ENCODE measurements at regions not wholly inside any gene's neighbourhood (a gene's known extent, or its start where the extent isn't known, plus 50 kb on each side); places are given as distances from the start of the nearest gene placed in this dataset.

GRCh38 chr21:27372381-27372780 lies 405.5 kb upstream of the ADAMTS5 start:
- DNase-seq (ENCODE audit: low read depth), result peak; percentile 25
- no peak overlapping the region for H3K4me3 ChIP-seq (replicated peaks; ENCODE audit: low read depth, low read length)
- TF ChIP-seq, protein P1, sequence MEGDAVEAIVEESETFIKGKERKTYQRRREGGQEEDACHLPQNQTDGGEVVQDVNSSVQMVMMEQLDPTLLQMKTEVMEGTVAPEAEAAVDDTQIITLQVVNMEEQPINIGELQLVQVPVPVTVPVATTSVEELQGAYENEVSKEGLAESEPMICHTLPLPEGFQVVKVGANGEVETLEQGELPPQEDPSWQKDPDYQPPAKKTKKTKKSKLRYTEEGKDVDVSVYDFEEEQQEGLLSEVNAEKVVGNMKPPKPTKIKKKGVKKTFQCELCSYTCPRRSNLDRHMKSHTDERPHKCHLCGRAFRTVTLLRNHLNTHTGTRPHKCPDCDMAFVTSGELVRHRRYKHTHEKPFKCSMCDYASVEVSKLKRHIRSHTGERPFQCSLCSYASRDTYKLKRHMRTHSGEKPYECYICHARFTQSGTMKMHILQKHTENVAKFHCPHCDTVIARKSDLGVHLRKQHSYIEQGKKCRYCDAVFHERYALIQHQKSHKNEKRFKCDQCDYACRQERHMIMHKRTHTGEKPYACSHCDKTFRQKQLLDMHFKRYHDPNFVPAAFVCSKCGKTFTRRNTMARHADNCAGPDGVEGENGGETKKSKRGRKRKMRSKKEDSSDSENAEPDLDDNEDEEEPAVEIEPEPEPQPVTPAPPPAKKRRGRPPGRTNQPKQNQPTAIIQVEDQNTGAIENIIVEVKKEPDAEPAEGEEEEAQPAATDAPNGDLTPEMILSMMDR (IDR thresholded peaks at IDR 0.05; ENCODE audit: low read length, missing control alignments), result no peak

DNA sequence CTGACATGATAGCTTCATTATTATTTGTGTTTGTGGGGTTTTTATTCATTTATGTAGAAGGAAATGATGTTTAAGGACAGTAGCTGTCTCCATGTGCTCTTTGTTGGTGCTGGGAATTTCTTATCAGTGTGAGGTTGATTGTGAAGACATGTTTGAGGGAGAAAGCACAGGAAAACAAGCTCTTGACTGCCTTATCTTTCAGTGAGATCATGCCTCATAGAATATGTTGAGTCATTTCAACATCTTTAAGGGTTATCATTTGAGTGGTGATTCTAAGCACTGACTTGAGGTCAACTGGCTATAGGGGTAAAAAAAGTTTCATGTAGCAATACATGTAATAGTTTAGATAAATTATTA lies 405.1 kb upstream of the ADAMTS5 start:
- H3K4me3 ChIP-seq (replicated peaks; ENCODE audit: low read depth, low read length), result no peak overlapping the region
- DNase-seq (ENCODE audit: low read depth), result peak; percentile 43
- TF ChIP-seq, protein P1 (IDR thresholded peaks at IDR 0.05; ENCODE audit: low read length, missing control alignments), result no peak

GRCh38 chr21:27371115-27371974 lies 404.5 kb upstream of the ADAMTS5 start:
- peak; percentile 54 for DNase-seq (ENCODE audit: low read depth)
- TF ChIP-seq, protein P1 (IDR thresholded peaks at IDR 0.05; ENCODE audit: low read length, missing control alignments), result no peak

DNA sequence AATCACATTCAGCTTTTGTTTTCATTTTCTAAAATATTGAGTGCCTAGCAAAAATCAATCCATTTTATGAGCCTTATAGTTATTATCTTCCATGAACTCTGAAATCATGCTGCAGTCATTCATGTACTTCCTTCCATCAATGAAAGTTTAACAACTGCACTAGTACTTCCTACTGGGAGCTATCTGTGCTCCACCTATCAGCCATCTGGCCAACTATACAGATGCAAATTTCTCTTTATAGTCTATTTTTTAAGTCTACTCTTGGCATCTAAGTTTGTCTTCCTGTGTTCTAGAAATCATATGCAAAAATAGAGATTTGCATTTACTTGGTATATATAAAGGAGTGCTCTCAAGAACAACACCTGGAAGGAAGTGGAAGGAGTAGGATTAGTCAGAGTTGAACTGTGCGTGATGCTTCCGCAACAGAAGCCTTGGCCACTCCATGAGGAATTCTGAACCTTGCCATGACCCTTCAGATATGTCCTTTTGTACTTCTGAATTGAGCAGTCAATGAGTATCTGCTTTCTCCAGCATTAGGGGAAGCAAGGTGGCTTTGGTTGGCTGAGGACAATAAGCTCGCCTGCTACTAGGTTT lies 403.2 kb upstream of the ADAMTS5 start:
- no peak overlapping the region for H3K4me3 ChIP-seq (replicated peaks; ENCODE audit: low read depth, low read length)
- TF ChIP-seq, protein P1 (IDR thresholded peaks at IDR 0.05; ENCODE audit: low read length, missing control alignments), result no peak
- DNase-seq (ENCODE audit: low read depth), result no peak

More at GRCh38 chr21:27371115-27371974, 404.5 kb upstream of the ADAMTS5 start:
- H3K4me3 ChIP-seq (replicated peaks; ENCODE audit: low read depth, low read length), result no peak overlapping the region

DNA sequence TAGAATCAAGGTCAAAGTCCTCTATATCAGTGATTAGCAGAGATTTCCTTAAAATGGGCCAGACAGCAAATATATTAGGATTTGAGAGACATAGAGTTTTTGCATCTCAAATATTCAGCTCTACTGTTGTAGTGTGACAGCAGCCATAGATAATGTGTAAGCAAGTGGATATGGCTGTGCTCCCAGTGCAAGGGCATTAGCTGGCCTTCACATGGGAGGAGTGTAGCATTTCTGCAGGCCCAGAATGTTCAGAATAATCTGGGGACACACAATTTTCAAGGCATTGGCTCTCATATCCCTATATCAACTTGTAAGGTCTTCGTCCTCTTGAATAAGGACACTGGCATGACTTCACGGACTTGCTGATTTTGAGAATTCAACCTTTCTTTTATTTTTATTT lies 402.3 kb upstream of the ADAMTS5 start:
- DNase-seq (ENCODE audit: low read depth), result no peak
- no peak overlapping the region for H3K4me3 ChIP-seq (replicated peaks; ENCODE audit: low read depth, low read length)
- TF ChIP-seq, protein P1 (IDR thresholded peaks at IDR 0.05; ENCODE audit: low read length, missing control alignments), result no peak

GRCh38 chr21:27366646-27367235 lies 399.9 kb upstream of the ADAMTS5 start:
- TF ChIP-seq, protein P1 (IDR thresholded peaks at IDR 0.05; ENCODE audit: low read length, missing control alignments), result no peak
- no peak for DNase-seq (ENCODE audit: low read depth)
- H3K4me3 ChIP-seq (replicated peaks; ENCODE audit: low read depth, low read length), result no peak overlapping the region
